H9 (cell line): ENCODE measurements at regions not wholly inside any gene's neighbourhood (a gene's known extent, or its start where the extent isn't known, plus 50 kb on each side); places are given as distances from the start of the nearest gene placed in this dataset.

Experiments used
- DNase-seq: peaks from one replicate; pipeline ENCODE4 v3.0.0-alpha.2; 2017
- H2AFZ ChIP-seq: one replicate; pipeline ENCODE4 v1.6.1; 2013; ENCODE audit warnings: mild to moderate bottlenecking, low read length, control low read depth, moderate library complexity
- H2AK5ac ChIP-seq: 2 replicates; pipeline ENCODE4 v1.6.1; 2013; ENCODE audit warnings: low read length, control low read depth, mixed read lengths; ENCODE audit not compliant: insufficient read length
- H2BK120ac ChIP-seq: one replicate; pipeline ENCODE4 v1.6.1; 2013; ENCODE audit warnings: low read depth, mild to moderate bottlenecking, low read length, control low read depth, inconsistent platforms; ENCODE audit not compliant: poor library complexity, severe bottlenecking
- H2BK12ac ChIP-seq: 2 replicates; pipeline ENCODE4 v1.6.1; 2013; ENCODE audit warnings: low read length, control low read depth, mixed read lengths, low read depth; ENCODE audit not compliant: insufficient read length
- H2BK15ac ChIP-seq: 2 replicates; pipeline ENCODE4 v1.6.1; 2013; ENCODE audit warnings: low read depth, low read length, control low read depth
- H2BK20ac ChIP-seq: one replicate; pipeline ENCODE4 v1.6.1; 2013; ENCODE audit warnings: low read depth, mild to moderate bottlenecking, low read length, control low read depth, inconsistent platforms; ENCODE audit not compliant: poor library complexity, severe bottlenecking
- H2BK5ac ChIP-seq: 2 replicates; pipeline ENCODE4 v1.6.1; 2013; ENCODE audit warnings: low read length, control low read depth, mixed read lengths; ENCODE audit not compliant: insufficient read length
- H3K14ac ChIP-seq: 2 replicates; pipeline ENCODE4 v1.6.1; 2013; ENCODE audit warnings: low read length, control low read depth; ENCODE audit not compliant: insufficient read depth
- H3K18ac ChIP-seq: 2 replicates; pipeline ENCODE4 v1.6.1; 2013; ENCODE audit warnings: low read depth, mild to moderate bottlenecking, mixed read lengths, low read length, control low read depth; ENCODE audit not compliant: insufficient read length
- H3K23ac ChIP-seq: 2 replicates; pipeline ENCODE4 v1.6.1; 2013; ENCODE audit warnings: low read length, control low read depth, mixed read lengths, low read depth; ENCODE audit not compliant: insufficient read length
- H3K23me2 ChIP-seq: 2 replicates; pipeline ENCODE4 v1.6.1; 2013; ENCODE audit warnings: low read depth, mild to moderate bottlenecking, mixed read lengths, low read length, control low read depth; ENCODE audit not compliant: insufficient read length, poor library complexity, severe bottlenecking
- H3K27ac ChIP-seq: 2 replicates; pipeline ENCODE4 v1.5.1; 2013; ENCODE audit warnings: low read length, control low read depth, mixed read lengths, low read depth; ENCODE audit not compliant: insufficient read length
- H3K27me3 ChIP-seq: 2 replicates; pipeline ENCODE4 v1.6.1; 2013; ENCODE audit warnings: low read length, control low read depth, inconsistent platforms; ENCODE audit not compliant: insufficient read depth
- H3K4ac ChIP-seq: 2 replicates; pipeline ENCODE4 v1.6.1; 2013; ENCODE audit warnings: low read depth, mild to moderate bottlenecking, control low read depth, inconsistent platforms, low read length, moderate library complexity
- H3K4me1 ChIP-seq: 2 replicates; pipeline ENCODE4 v1.6.1; 2013; ENCODE audit warnings: low read length, control low read depth, inconsistent platforms; ENCODE audit not compliant: insufficient read depth
- H3K4me2 ChIP-seq: 2 replicates; pipeline ENCODE4 v1.6.1; 2013; ENCODE audit warnings: low read length, control low read depth, mixed read lengths; ENCODE audit not compliant: insufficient read length, insufficient read depth
- H3K56ac ChIP-seq: 2 replicates; pipeline ENCODE4 v1.6.1; 2013; ENCODE audit warnings: low read depth, mild to moderate bottlenecking, mixed read lengths, low read length, control low read depth; ENCODE audit not compliant: insufficient read length
- H3K79me1 ChIP-seq: 2 replicates; pipeline ENCODE4 v1.6.1; 2013; ENCODE audit warnings: low read depth, mild to moderate bottlenecking, moderate library complexity, low read length, control low read depth, inconsistent platforms; ENCODE audit not compliant: insufficient read depth, poor library complexity, severe bottlenecking
- H3K79me2 ChIP-seq: 2 replicates; pipeline ENCODE4 v1.6.1; 2013; ENCODE audit warnings: low read length, control low read depth, inconsistent platforms; ENCODE audit not compliant: insufficient read depth
- H3K9ac ChIP-seq: 2 replicates; pipeline ENCODE4 v1.6.1; 2013; ENCODE audit warnings: low read length, control low read depth, mixed read lengths; ENCODE audit not compliant: insufficient read length; ENCODE audit errors: extremely low read depth
- H3K9me3 ChIP-seq: one replicate; pipeline ENCODE4 v1.6.1; 2013; ENCODE audit warnings: low read depth, low read length, inconsistent platforms; ENCODE audit not compliant: control insufficient read depth
- H3T11ph ChIP-seq: one replicate; pipeline ENCODE4 v1.6.1; 2013; ENCODE audit warnings: mild to moderate bottlenecking, low read length, control low read depth, inconsistent platforms
- H4K20me1 ChIP-seq: one replicate; pipeline ENCODE4 v1.6.1; 2013; ENCODE audit not compliant: control insufficient read depth, insufficient read length, insufficient read depth
- H4K5ac ChIP-seq: 2 replicates; pipeline ENCODE4 v1.6.1; 2013; ENCODE audit warnings: low read depth, mild to moderate bottlenecking, mixed read lengths, low read length, control low read depth; ENCODE audit not compliant: insufficient read length
- H4K8ac ChIP-seq: replicated peaks from 2 replicates; pipeline ENCODE4 v1.6.1; 2013; ENCODE audit warnings: low read length, control low read depth, mixed read lengths, low read depth; ENCODE audit not compliant: insufficient read length
- H4K91ac ChIP-seq: 2 replicates; pipeline ENCODE4 v1.6.1; 2013; ENCODE audit warnings: low read depth, mild to moderate bottlenecking, moderate library complexity, mixed read lengths, low read length, control low read depth; ENCODE audit not compliant: insufficient read length
- H3K27ac Mint-ChIP-seq, 3 experiments: 2 replicates in 2 of 3; 3 replicates in 1 of 3; pipeline ENCODE4 v1.8.0; 2020 to 2021; ENCODE audit warnings: mixed read lengths in 3 of 3, mild to moderate bottlenecking in 1 of 3, moderate library complexity in 1 of 3
- H3K27me3 Mint-ChIP-seq: 2 replicates; pipeline ENCODE4 v1.8.0; 2021; ENCODE audit warnings: low read depth, mild to moderate bottlenecking, moderate library complexity, mixed read lengths
- H3K36me3 Mint-ChIP-seq, 3 experiments: 2 replicates in 2 of 3; 3 replicates in 1 of 3; pipeline ENCODE4 v1.8.0; 2020 to 2021; ENCODE audit warnings: low read depth in 3 of 3, mixed read lengths in 3 of 3; ENCODE audit not compliant: insufficient read depth in 1 of 3
- H3K4me1 Mint-ChIP-seq, 2 experiments: 2 replicates each; pipeline ENCODE4 v1.8.0; 2020; ENCODE audit warnings: mixed read lengths in 2 of 2
- H3K4me3 Mint-ChIP-seq, 2 experiments: 2 replicates in 1 of 2; 3 replicates in 1 of 2; pipeline ENCODE4 v1.8.0; 2020 to 2021; ENCODE audit warnings: mild to moderate bottlenecking in 2 of 2, mixed read lengths in 2 of 2, moderate library complexity in 1 of 2
- H3K9me3 Mint-ChIP-seq, 2 experiments: 2 replicates in 1 of 2; 3 replicates in 1 of 2; pipeline ENCODE4 v1.8.0; 2020; ENCODE audit warnings: mild to moderate bottlenecking in 2 of 2, mixed read lengths in 2 of 2, moderate library complexity in 1 of 2
- WGBS: extraction: QIAGEN DNeasy Blood & Tissue Kit; methylation state at CpG from one replicate; pipeline ENCODE4 v1.1.7; 2013; ENCODE audit warnings: missing lambda C conversion rate, low lambda C conversion rate, mixed read lengths; ENCODE audit not compliant: insufficient read length; ENCODE audit errors: extremely low coverage; 5-methylcytosine and 5-hydroxymethylcytosine counted together
- TF ChIP-seq, protein P1 (sequence below): fragments of 200-600 bp; sonication (generic); conservative IDR thresholded peaks from 3 replicates; pipeline ENCODE4 v1.8.0; 2021; ENCODE audit warnings: antibody characterized with exemption, mild to moderate bottlenecking

- TF ChIP-seq, protein P1, sequence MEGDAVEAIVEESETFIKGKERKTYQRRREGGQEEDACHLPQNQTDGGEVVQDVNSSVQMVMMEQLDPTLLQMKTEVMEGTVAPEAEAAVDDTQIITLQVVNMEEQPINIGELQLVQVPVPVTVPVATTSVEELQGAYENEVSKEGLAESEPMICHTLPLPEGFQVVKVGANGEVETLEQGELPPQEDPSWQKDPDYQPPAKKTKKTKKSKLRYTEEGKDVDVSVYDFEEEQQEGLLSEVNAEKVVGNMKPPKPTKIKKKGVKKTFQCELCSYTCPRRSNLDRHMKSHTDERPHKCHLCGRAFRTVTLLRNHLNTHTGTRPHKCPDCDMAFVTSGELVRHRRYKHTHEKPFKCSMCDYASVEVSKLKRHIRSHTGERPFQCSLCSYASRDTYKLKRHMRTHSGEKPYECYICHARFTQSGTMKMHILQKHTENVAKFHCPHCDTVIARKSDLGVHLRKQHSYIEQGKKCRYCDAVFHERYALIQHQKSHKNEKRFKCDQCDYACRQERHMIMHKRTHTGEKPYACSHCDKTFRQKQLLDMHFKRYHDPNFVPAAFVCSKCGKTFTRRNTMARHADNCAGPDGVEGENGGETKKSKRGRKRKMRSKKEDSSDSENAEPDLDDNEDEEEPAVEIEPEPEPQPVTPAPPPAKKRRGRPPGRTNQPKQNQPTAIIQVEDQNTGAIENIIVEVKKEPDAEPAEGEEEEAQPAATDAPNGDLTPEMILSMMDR, result no peak
- no peak overlapping the region for H3K27ac Mint-ChIP-seq
- Histone ChIP-seq H2AFZ (no peak overlapping the region), H3K79me1 (no peaks in the 10 kb centered on the region), H3K23ac (no peak overlapping the region), H3K18ac (no peak overlapping the region), H3K9ac (no peak overlapping the region), H2BK12ac (no peak overlapping the region), H2BK5ac (no peak overlapping the region), H3K27ac (no peak overlapping the region), H4K20me1 (no peaks in the 10 kb centered on the region), H2BK120ac (no peak overlapping the region), H3T11ph (no peak overlapping the region), H4K91ac (no peak overlapping the region), H3K4ac (no peak overlapping the region), H4K8ac (no peak overlapping the region), H2BK20ac (no peak overlapping the region), H3K27me3 (no peaks in the 10 kb centered on the region), H4K5ac (no peak overlapping the region), H3K56ac (no peak overlapping the region), H3K79me2 (no peaks in the 10 kb centered on the region), H3K4me2 (no peak overlapping the region), H3K4me1 (no peaks in the 10 kb centered on the region), H2AK5ac (no peak overlapping the region), H3K14ac (no peak overlapping the region), H3K9me3 (no peaks in the 10 kb centered on the region), H2BK15ac (no peak overlapping the region), H3K23me2 (no peaks in the 10 kb centered on the region)
- no peaks in the 10 kb centered on the region for H3K27me3 Mint-ChIP-seq
- DNase-seq, result no peak
- peaks cover 20 to 21% of the 10 kb centered on the region in 2 experiments for H3K4me1 Mint-ChIP-seq
- no peaks in the 10 kb centered on the region; a peak in 1 of 5 replicates for H3K9me3 Mint-ChIP-seq
- no CpG with 5 or more reads among the region's 1 CpG for WGBS
- H3K4me3 Mint-ChIP-seq, result no peak overlapping the region
- no peaks in the 10 kb centered on the region; a peak in 2 of 7 replicates for H3K36me3 Mint-ChIP-seq
Observed at GRCh38 chrX:114152801-114153200, 431.1 kb upstream of the HTR2C start.
